ENCODE measurements at regions not wholly inside any gene's neighbourhood (a gene's known extent, or its start where the extent isn't known, plus 50 kb on each side); places are given as distances from the start of the nearest gene placed in this dataset.
A peak's percentile ranks its signal among the peaks of the same experiment; 100 is the strongest.

DNA sequence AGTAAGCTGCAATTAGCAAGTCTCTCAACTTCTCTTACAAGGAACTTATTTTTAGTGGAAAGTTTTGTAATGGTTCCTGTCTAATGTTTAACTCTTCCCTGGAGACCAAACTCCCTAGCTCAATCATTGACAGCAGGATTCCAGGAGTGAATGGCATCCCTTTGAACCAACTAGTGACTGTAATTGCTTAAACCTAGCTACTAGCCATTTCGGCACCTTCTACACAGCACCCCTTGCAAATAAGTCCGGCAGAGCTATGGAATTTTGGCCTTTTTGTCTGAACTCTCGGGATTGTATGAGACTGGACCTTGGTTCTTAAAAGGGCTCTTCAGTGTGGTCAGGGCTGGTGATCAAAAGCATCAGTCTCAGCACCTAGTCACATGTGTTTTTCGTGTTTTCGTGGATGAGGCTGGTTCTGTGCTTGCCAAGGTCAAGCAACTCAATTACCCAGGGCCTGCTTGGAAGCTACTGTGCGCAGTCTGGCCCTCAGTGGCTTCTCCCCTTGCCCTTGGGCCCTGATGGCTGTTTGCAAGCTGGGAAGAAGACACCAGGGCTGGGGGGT is 135.3 kb upstream of the NEDD9 start:
- Histone ChIP-seq H3K27me3 (ENCODE audit: control insufficient read depth in 1 of 2, insufficient read depth in 2 of 2, low read length in 2 of 2) (no peaks in the 10 kb centered on the region), H3K4me3 (ENCODE audit: low read length) (no peak overlapping the region), H3K27ac (ENCODE audit: low read depth in 1 of 2, low read length in 2 of 2) (no peak overlapping the region), H3K36me3 (ENCODE audit: insufficient read depth, low read length) (peaks cover 8% of the 10 kb centered on the region), H3K9me3 (ENCODE audit: control insufficient read depth in 1 of 2, insufficient read depth in 1 of 2, low read length in 2 of 2) (no peaks in the 10 kb centered on the region), H3K4me1 (ENCODE audit: insufficient read depth, low read length) (peaks cover 34% of the 10 kb centered on the region)
- TF ChIP-seq, protein P1, sequence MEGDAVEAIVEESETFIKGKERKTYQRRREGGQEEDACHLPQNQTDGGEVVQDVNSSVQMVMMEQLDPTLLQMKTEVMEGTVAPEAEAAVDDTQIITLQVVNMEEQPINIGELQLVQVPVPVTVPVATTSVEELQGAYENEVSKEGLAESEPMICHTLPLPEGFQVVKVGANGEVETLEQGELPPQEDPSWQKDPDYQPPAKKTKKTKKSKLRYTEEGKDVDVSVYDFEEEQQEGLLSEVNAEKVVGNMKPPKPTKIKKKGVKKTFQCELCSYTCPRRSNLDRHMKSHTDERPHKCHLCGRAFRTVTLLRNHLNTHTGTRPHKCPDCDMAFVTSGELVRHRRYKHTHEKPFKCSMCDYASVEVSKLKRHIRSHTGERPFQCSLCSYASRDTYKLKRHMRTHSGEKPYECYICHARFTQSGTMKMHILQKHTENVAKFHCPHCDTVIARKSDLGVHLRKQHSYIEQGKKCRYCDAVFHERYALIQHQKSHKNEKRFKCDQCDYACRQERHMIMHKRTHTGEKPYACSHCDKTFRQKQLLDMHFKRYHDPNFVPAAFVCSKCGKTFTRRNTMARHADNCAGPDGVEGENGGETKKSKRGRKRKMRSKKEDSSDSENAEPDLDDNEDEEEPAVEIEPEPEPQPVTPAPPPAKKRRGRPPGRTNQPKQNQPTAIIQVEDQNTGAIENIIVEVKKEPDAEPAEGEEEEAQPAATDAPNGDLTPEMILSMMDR (IDR thresholded peaks at IDR 0.05), result no peak
- Mint-ChIP-seq H3K27ac (peak overlapping the region; percentile 76), H3K36me3 (ENCODE audit: low read depth) (peaks cover 68% of the 10 kb centered on the region), H3K9me3 (no peaks in the 10 kb centered on the region), H3K27me3 (no peaks in the 10 kb centered on the region), H3K4me1 (ENCODE audit: low read depth) (peaks cover 81% of the 10 kb centered on the region), H3K4me3 (no peak overlapping the region)
- intact Hi-C loops (cut with DNase I, micrococcal nuclease), result no loop called here
- POLR2A ChIA-PET, result interaction anchor here (0.9 to 3.7 kb wide), 5 partner anchors 11 to 36 kb away, joined by 3 to 29 read pairs (median 5); no protein-coding TSS in a partner anchor
- no peak for ATAC-seq (ENCODE audit: poor library complexity)
- DNase-seq, result no peak
- CTCF ChIA-PET, result interaction anchor here (1.2 kb wide), 1 partner anchor 15 kb away, joined by 3 read pairs; no protein-coding TSS in a partner anchor

DNA sequence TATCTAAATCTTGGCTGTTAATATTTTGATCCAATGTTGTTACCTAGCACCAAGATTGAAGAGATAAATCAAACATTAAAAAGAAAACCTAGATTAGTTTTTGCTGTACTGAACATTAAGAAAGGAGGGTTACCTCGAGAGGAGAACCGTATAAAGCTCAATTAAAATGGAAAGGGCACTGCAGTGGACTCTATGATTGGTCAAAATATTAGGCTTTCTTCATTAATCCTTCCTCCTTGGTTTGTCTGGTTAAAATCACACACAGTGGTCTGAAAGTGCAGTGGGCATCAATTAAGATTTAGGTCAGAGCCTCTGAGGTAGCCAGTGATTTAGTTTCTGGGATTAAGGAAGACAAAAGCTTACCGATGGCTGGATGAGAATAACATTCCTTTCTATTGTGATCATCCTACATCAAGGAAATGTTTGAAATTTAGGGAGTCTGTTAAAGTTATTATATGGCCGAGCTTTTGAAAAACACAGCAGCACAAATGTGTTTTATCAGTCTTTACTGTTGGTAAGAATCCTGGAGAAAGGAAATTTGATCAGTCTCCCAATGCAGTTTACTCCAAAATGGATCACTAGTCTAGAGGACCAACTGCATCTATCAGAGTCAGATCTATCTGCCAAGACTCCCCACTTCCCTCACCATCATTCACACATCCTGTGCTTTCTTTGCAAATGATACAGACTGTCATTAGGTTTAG is 134.6 kb upstream of the NEDD9 start:
- no peaks in the 10 kb centered on the region for H3K27me3 ChIP-seq (ENCODE audit: control insufficient read depth in 1 of 2, insufficient read depth in 2 of 2, low read length in 2 of 2)
- H3K4me3 ChIP-seq (ENCODE audit: low read length), result peak overlapping the region; percentile 11
- CTCF ChIA-PET, result no interaction called here
- H3K4me1 Mint-ChIP-seq (ENCODE audit: low read depth), result peaks cover 82% of the 10 kb centered on the region
- ATAC-seq (ENCODE audit: poor library complexity) (peak; percentile 8), DNase-seq (peak in 1 of 14 experiments; percentile 47)
- no peaks in the 10 kb centered on the region for H3K27me3 Mint-ChIP-seq
- H3K36me3 Mint-ChIP-seq (ENCODE audit: low read depth), result peaks cover 68% of the 10 kb centered on the region
- H3K4me3 Mint-ChIP-seq, result peak overlapping the region; percentile 57
- H3K4me1 ChIP-seq (ENCODE audit: insufficient read depth, low read length), result peaks cover 34% of the 10 kb centered on the region
- peak overlapping the region in 1 of 2 donors; percentile 35 for H3K27ac ChIP-seq (ENCODE audit: low read depth in 1 of 2, low read length in 2 of 2)
- TF ChIP-seq, protein P1 (IDR thresholded peaks at IDR 0.05), result no peak
- no peaks in the 10 kb centered on the region for H3K9me3 ChIP-seq (ENCODE audit: control insufficient read depth in 1 of 2, insufficient read depth in 1 of 2, low read length in 2 of 2)
- POLR2A ChIA-PET, result interaction anchor here (1.3 to 3.7 kb wide), 4 partner anchors 10 to 36 kb away, joined by 3 to 29 read pairs (median 5); no protein-coding TSS in a partner anchor
- no peaks in the 10 kb centered on the region for H3K9me3 Mint-ChIP-seq
- intact Hi-C loops (cut with DNase I, micrococcal nuclease), result no loop called here
- peak overlapping the region; percentile 76 for H3K27ac Mint-ChIP-seq
- peaks cover 8% of the 10 kb centered on the region for H3K36me3 ChIP-seq (ENCODE audit: insufficient read depth, low read length)

DNA sequence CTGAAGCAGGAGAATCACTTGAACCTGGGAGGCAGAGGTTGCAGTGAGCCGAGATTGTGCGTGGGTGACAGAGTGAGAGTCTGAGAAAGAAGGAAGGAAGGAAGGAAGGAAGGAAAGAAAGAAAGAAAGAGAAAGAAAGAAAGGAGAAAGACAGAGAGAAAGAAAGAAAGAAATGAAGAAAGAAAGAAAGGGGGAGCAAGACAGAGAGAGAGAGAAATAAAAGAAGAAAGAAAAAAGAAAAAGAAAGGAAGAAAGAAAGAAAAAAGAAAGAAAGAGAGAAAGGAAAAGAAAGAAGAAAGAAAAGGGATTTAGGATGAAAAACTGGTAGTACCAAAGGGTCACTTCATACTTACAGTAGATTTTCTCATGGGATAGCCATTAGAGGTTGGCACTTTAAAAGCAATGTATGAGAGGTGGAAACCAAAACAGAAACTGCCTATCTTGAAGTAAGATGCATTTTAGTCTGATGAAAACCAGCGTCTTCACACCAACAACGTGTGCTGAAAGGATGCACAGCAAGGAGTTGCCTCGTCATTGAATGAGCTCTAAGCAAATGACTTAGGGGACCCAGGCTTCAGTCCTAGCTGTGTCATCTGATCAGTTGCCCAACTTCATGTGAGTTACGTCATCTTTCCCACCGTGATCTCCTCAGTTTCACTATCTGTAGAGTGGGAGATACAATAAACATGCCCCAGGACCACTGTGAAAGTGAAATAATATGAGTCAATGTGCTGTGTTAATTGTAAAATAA is 133.9 kb upstream of the NEDD9 start:
- Histone ChIP-seq H3K27ac (ENCODE audit: low read depth in 1 of 2, low read length in 2 of 2) (peak overlapping the region in 1 of 2 donors; percentile 35), H3K4me3 (ENCODE audit: low read length) (peak overlapping the region; percentile 11), H3K9me3 (ENCODE audit: control insufficient read depth in 1 of 2, insufficient read depth in 1 of 2, low read length in 2 of 2) (no peaks in the 10 kb centered on the region), H3K36me3 (ENCODE audit: insufficient read depth, low read length) (peaks cover 16% of the 10 kb centered on the region), H3K27me3 (ENCODE audit: control insufficient read depth in 1 of 2, insufficient read depth in 2 of 2, low read length in 2 of 2) (no peaks in the 10 kb centered on the region), H3K4me1 (ENCODE audit: insufficient read depth, low read length) (peaks cover 34% of the 10 kb centered on the region)
- no peaks in the 10 kb centered on the region for H3K27me3 Mint-ChIP-seq
- H3K36me3 Mint-ChIP-seq (ENCODE audit: low read depth), result peaks cover 71% of the 10 kb centered on the region
- peak overlapping the region; percentile 57 for H3K4me3 Mint-ChIP-seq
- DNase-seq (peak in 7 of 14 experiments; percentile 12 to 81 (median 26)), ATAC-seq (ENCODE audit: poor library complexity) (peak; percentile 73)
- H3K27ac Mint-ChIP-seq, result peak overlapping the region; percentile 76
- H3K4me1 Mint-ChIP-seq (ENCODE audit: low read depth), result peaks cover 85% of the 10 kb centered on the region
- ChIA-PET POLR2A (interaction anchor here (1.3 to 3.7 kb wide), 4 partner anchors 9 to 35 kb away, joined by 3 to 29 read pairs (median 5); no protein-coding TSS in a partner anchor), CTCF (no interaction called here)
- no peaks in the 10 kb centered on the region for H3K9me3 Mint-ChIP-seq
- TF ChIP-seq, protein P1 (IDR thresholded peaks at IDR 0.05), result no peak
- intact Hi-C loops (cut with DNase I, micrococcal nuclease), result no loop called here
